Testis (tissue), 2 donors: ENCODE measurements at regions not wholly inside any gene's neighbourhood (a gene's known extent, or its start where the extent isn't known, plus 50 kb on each side); places are given as distances from the start of the nearest gene placed in this dataset.

Source experiments
- DNase-seq: peaks from one replicate; pipeline ENCODE4 v3.0.0-alpha.2; 2019
- H3K27ac ChIP-seq, 2 donors: fragments of 200-600 bp; sonication (generic); one replicate each; pipeline ENCODE4 v1.5.1; 2019
- H3K27me3 ChIP-seq: fragments of 200-600 bp; sonication (generic); one replicate; pipeline ENCODE4 v1.5.1; 2019
- H3K36me3 ChIP-seq: fragments of 200-600 bp; sonication (generic); one replicate; pipeline ENCODE4 v1.5.1; 2017; ENCODE audit warnings: low read depth; ENCODE audit errors: missing control alignments
- H3K4me1 ChIP-seq: fragments of 200-600 bp; sonication (generic); one replicate; pipeline ENCODE4 v1.5.1; 2019
- H3K4me3 ChIP-seq, 2 donors: fragments of 200-600 bp; sonication (generic); one replicate each; pipeline ENCODE4 v1.5.1; 2017 to 2019
- H3K9me3 ChIP-seq: fragments of 200-600 bp; sonication (generic); one replicate; pipeline ENCODE4 v1.5.1; 2017
- CTCF ChIP-seq, 3 experiments: fragments of 450-650 bp in 2 of 3; fragments of 200-600 bp in 1 of 3; sonication (generic) in 1 of 3; IDR thresholded peaks; one replicate each; pipeline ENCODE4 v1.5.1; 2016 to 2019; ENCODE audit warnings: antibody characterized with exemption in 3 of 3, mild to moderate bottlenecking in 2 of 3, moderate library complexity in 1 of 3
- POLR2A ChIP-seq: fragments of 450-650 bp; IDR thresholded peaks from one replicate; pipeline ENCODE4 v1.6.1; 2017; ENCODE audit warnings: antibody characterized with exemption, mild to moderate bottlenecking, moderate library complexity
- WGBS, 2 donors: methylation state at CpG; one replicate each; pipeline ENCODE4 v1.1.5; 2018; 5-methylcytosine and 5-hydroxymethylcytosine counted together
- intact Hi-C: fragments of 100-400 bp; cut with DNase I; formaldehyde crosslinking; loops from one replicate; pipeline ENCODE4 v1.15.1; 2023; ENCODE audit warnings: low total_unique reads

GRCh38 chr3:36633060-36633459, 131.3 kb downstream of the DCLK3 start:
- no peak for DNase-seq
- H3K4me1 ChIP-seq, result no peaks in the 10 kb centered on the region
- no peaks in the 10 kb centered on the region for H3K27me3 ChIP-seq
- no peaks in the 10 kb centered on the region for H3K9me3 ChIP-seq
- H3K4me3 ChIP-seq, result no peak overlapping the region
- intact Hi-C loops, result no loop called here
- H3K27ac ChIP-seq, result no peak overlapping the region
- TF ChIP-seq POLR2A, result no peak
- TF ChIP-seq CTCF (IDR thresholded peaks at IDR 0.05), result no peak
- 61 to 70% methylated on average over 5 of the region's 5 CpGs for WGBS, 2 donors
- H3K36me3 ChIP-seq, result no peaks in the 10 kb centered on the region

- TF ChIP-seq CTCF (IDR thresholded peaks at IDR 0.05) (no peak), POLR2A (no peak)
- no peaks in the 10 kb centered on the region for H3K36me3 ChIP-seq
- 60 to 77% methylated on average over 2 to 4 of the region's 4 CpGs for WGBS, 2 donors
- no peak overlapping the region for H3K27ac ChIP-seq
- no peaks in the 10 kb centered on the region for H3K4me1 ChIP-seq
- DNase-seq, result no peak
- intact Hi-C loops, result no loop called here
- H3K9me3 ChIP-seq, result no peaks in the 10 kb centered on the region
- H3K4me3 ChIP-seq, result no peak overlapping the region
- H3K27me3 ChIP-seq, result no peaks in the 10 kb centered on the region
Observed at GRCh38 chr3:36631549-36631948, 132.8 kb downstream of the DCLK3 start.

- H3K36me3 ChIP-seq, result no peaks in the 10 kb centered on the region
- H3K4me1 ChIP-seq, result no peaks in the 10 kb centered on the region
- no peak overlapping the region for H3K27ac ChIP-seq
- no peak for TF ChIP-seq POLR2A
- TF ChIP-seq CTCF (IDR thresholded peaks at IDR 0.05), result no peak
- intact Hi-C loops, result no loop called here
- DNase-seq, result no peak
- no peak overlapping the region for H3K4me3 ChIP-seq
- no peaks in the 10 kb centered on the region for H3K27me3 ChIP-seq
- H3K9me3 ChIP-seq, result no peaks in the 10 kb centered on the region
Observed at GRCh38 chr3:36615861-36616260, 148.5 kb downstream of the DCLK3 start.

- no peaks in the 10 kb centered on the region for H3K4me1 ChIP-seq
- H3K4me3 ChIP-seq, result no peak overlapping the region
- no peaks in the 10 kb centered on the region for H3K36me3 ChIP-seq
- no peaks in the 10 kb centered on the region for H3K27me3 ChIP-seq
- intact Hi-C loops, result no loop called here
- no peak for TF ChIP-seq POLR2A
- TF ChIP-seq CTCF (IDR thresholded peaks at IDR 0.05), result no peak
- WGBS, 2 donors, result 33 to 35% methylated on average over 4 of the region's 4 CpGs
- DNase-seq, result no peak
- H3K27ac ChIP-seq, result no peak overlapping the region
- H3K9me3 ChIP-seq, result no peaks in the 10 kb centered on the region
Observed at GRCh38 chr3:36606871-36607765, 157.2 kb downstream of the DCLK3 start.

GRCh38 chr3:36603423-36603822, 160.9 kb downstream of the DCLK3 start:
- Histone ChIP-seq H3K4me3 (no peak overlapping the region), H3K27me3 (no peaks in the 10 kb centered on the region), H3K27ac (no peak overlapping the region), H3K4me1 (no peaks in the 10 kb centered on the region), H3K9me3 (no peaks in the 10 kb centered on the region), H3K36me3 (no peaks in the 10 kb centered on the region)
- DNase-seq, result no peak
- WGBS, 2 donors, result 58 to 60% methylated on average over 3 of the region's 3 CpGs
- intact Hi-C loops, result no loop called here
- TF ChIP-seq CTCF (IDR thresholded peaks at IDR 0.05) (no peak), POLR2A (no peak)
